H9 (cell line): ENCODE measurements at regions not wholly inside any gene's neighbourhood (a gene's known extent, or its start where the extent isn't known, plus 50 kb on each side); places are given as distances from the start of the nearest gene placed in this dataset.

ENCODE experiments used
- DNase-seq: peaks from one replicate; pipeline ENCODE4 v3.0.0-alpha.2; 2017
- H2AFZ ChIP-seq: one replicate; pipeline ENCODE4 v1.6.1; 2013; ENCODE audit warnings: mild to moderate bottlenecking, low read length, control low read depth, moderate library complexity
- H2AK5ac ChIP-seq: 2 replicates; pipeline ENCODE4 v1.6.1; 2013; ENCODE audit warnings: low read length, control low read depth, mixed read lengths; ENCODE audit not compliant: insufficient read length
- H2BK120ac ChIP-seq: one replicate; pipeline ENCODE4 v1.6.1; 2013; ENCODE audit warnings: low read depth, mild to moderate bottlenecking, low read length, control low read depth, inconsistent platforms; ENCODE audit not compliant: poor library complexity, severe bottlenecking
- H2BK12ac ChIP-seq: 2 replicates; pipeline ENCODE4 v1.6.1; 2013; ENCODE audit warnings: low read length, control low read depth, mixed read lengths, low read depth; ENCODE audit not compliant: insufficient read length
- H2BK15ac ChIP-seq: 2 replicates; pipeline ENCODE4 v1.6.1; 2013; ENCODE audit warnings: low read depth, low read length, control low read depth
- H2BK20ac ChIP-seq: one replicate; pipeline ENCODE4 v1.6.1; 2013; ENCODE audit warnings: low read depth, mild to moderate bottlenecking, low read length, control low read depth, inconsistent platforms; ENCODE audit not compliant: poor library complexity, severe bottlenecking
- H2BK5ac ChIP-seq: 2 replicates; pipeline ENCODE4 v1.6.1; 2013; ENCODE audit warnings: low read length, control low read depth, mixed read lengths; ENCODE audit not compliant: insufficient read length
- H3K14ac ChIP-seq: 2 replicates; pipeline ENCODE4 v1.6.1; 2013; ENCODE audit warnings: low read length, control low read depth; ENCODE audit not compliant: insufficient read depth
- H3K18ac ChIP-seq: 2 replicates; pipeline ENCODE4 v1.6.1; 2013; ENCODE audit warnings: low read depth, mild to moderate bottlenecking, mixed read lengths, low read length, control low read depth; ENCODE audit not compliant: insufficient read length
- H3K23ac ChIP-seq: 2 replicates; pipeline ENCODE4 v1.6.1; 2013; ENCODE audit warnings: low read length, control low read depth, mixed read lengths, low read depth; ENCODE audit not compliant: insufficient read length
- H3K23me2 ChIP-seq: 2 replicates; pipeline ENCODE4 v1.6.1; 2013; ENCODE audit warnings: low read depth, mild to moderate bottlenecking, mixed read lengths, low read length, control low read depth; ENCODE audit not compliant: insufficient read length, poor library complexity, severe bottlenecking
- H3K27ac ChIP-seq: 2 replicates; pipeline ENCODE4 v1.5.1; 2013; ENCODE audit warnings: low read length, control low read depth, mixed read lengths, low read depth; ENCODE audit not compliant: insufficient read length
- H3K27me3 ChIP-seq: 2 replicates; pipeline ENCODE4 v1.6.1; 2013; ENCODE audit warnings: low read length, control low read depth, inconsistent platforms; ENCODE audit not compliant: insufficient read depth
- H3K4ac ChIP-seq: 2 replicates; pipeline ENCODE4 v1.6.1; 2013; ENCODE audit warnings: low read depth, mild to moderate bottlenecking, control low read depth, inconsistent platforms, low read length, moderate library complexity
- H3K4me1 ChIP-seq: 2 replicates; pipeline ENCODE4 v1.6.1; 2013; ENCODE audit warnings: low read length, control low read depth, inconsistent platforms; ENCODE audit not compliant: insufficient read depth
- H3K4me2 ChIP-seq: 2 replicates; pipeline ENCODE4 v1.6.1; 2013; ENCODE audit warnings: low read length, control low read depth, mixed read lengths; ENCODE audit not compliant: insufficient read length, insufficient read depth
- H3K56ac ChIP-seq: 2 replicates; pipeline ENCODE4 v1.6.1; 2013; ENCODE audit warnings: low read depth, mild to moderate bottlenecking, mixed read lengths, low read length, control low read depth; ENCODE audit not compliant: insufficient read length
- H3K79me1 ChIP-seq: 2 replicates; pipeline ENCODE4 v1.6.1; 2013; ENCODE audit warnings: low read depth, mild to moderate bottlenecking, moderate library complexity, low read length, control low read depth, inconsistent platforms; ENCODE audit not compliant: insufficient read depth, poor library complexity, severe bottlenecking
- H3K79me2 ChIP-seq: 2 replicates; pipeline ENCODE4 v1.6.1; 2013; ENCODE audit warnings: low read length, control low read depth, inconsistent platforms; ENCODE audit not compliant: insufficient read depth
- H3K9ac ChIP-seq: 2 replicates; pipeline ENCODE4 v1.6.1; 2013; ENCODE audit warnings: low read length, control low read depth, mixed read lengths; ENCODE audit not compliant: insufficient read length; ENCODE audit errors: extremely low read depth
- H3K9me3 ChIP-seq: one replicate; pipeline ENCODE4 v1.6.1; 2013; ENCODE audit warnings: low read depth, low read length, inconsistent platforms; ENCODE audit not compliant: control insufficient read depth
- H3T11ph ChIP-seq: one replicate; pipeline ENCODE4 v1.6.1; 2013; ENCODE audit warnings: mild to moderate bottlenecking, low read length, control low read depth, inconsistent platforms
- H4K20me1 ChIP-seq: one replicate; pipeline ENCODE4 v1.6.1; 2013; ENCODE audit not compliant: control insufficient read depth, insufficient read length, insufficient read depth
- H4K5ac ChIP-seq: 2 replicates; pipeline ENCODE4 v1.6.1; 2013; ENCODE audit warnings: low read depth, mild to moderate bottlenecking, mixed read lengths, low read length, control low read depth; ENCODE audit not compliant: insufficient read length
- H4K8ac ChIP-seq: replicated peaks from 2 replicates; pipeline ENCODE4 v1.6.1; 2013; ENCODE audit warnings: low read length, control low read depth, mixed read lengths, low read depth; ENCODE audit not compliant: insufficient read length
- H4K91ac ChIP-seq: 2 replicates; pipeline ENCODE4 v1.6.1; 2013; ENCODE audit warnings: low read depth, mild to moderate bottlenecking, moderate library complexity, mixed read lengths, low read length, control low read depth; ENCODE audit not compliant: insufficient read length
- H3K27ac Mint-ChIP-seq, 3 experiments: 2 replicates in 2 of 3; 3 replicates in 1 of 3; pipeline ENCODE4 v1.8.0; 2020 to 2021; ENCODE audit warnings: mixed read lengths in 3 of 3, mild to moderate bottlenecking in 1 of 3, moderate library complexity in 1 of 3
- H3K27me3 Mint-ChIP-seq: 2 replicates; pipeline ENCODE4 v1.8.0; 2021; ENCODE audit warnings: low read depth, mild to moderate bottlenecking, moderate library complexity, mixed read lengths
- H3K36me3 Mint-ChIP-seq, 3 experiments: 2 replicates in 2 of 3; 3 replicates in 1 of 3; pipeline ENCODE4 v1.8.0; 2020 to 2021; ENCODE audit warnings: low read depth in 3 of 3, mixed read lengths in 3 of 3; ENCODE audit not compliant: insufficient read depth in 1 of 3
- H3K4me1 Mint-ChIP-seq, 2 experiments: 2 replicates each; pipeline ENCODE4 v1.8.0; 2020; ENCODE audit warnings: mixed read lengths in 2 of 2
- H3K4me3 Mint-ChIP-seq, 2 experiments: 2 replicates in 1 of 2; 3 replicates in 1 of 2; pipeline ENCODE4 v1.8.0; 2020 to 2021; ENCODE audit warnings: mild to moderate bottlenecking in 2 of 2, mixed read lengths in 2 of 2, moderate library complexity in 1 of 2
- H3K9me3 Mint-ChIP-seq, 2 experiments: 2 replicates in 1 of 2; 3 replicates in 1 of 2; pipeline ENCODE4 v1.8.0; 2020; ENCODE audit warnings: mild to moderate bottlenecking in 2 of 2, mixed read lengths in 2 of 2, moderate library complexity in 1 of 2
- TF ChIP-seq, protein P1 (sequence below): fragments of 200-600 bp; sonication (generic); conservative IDR thresholded peaks from 3 replicates; pipeline ENCODE4 v1.8.0; 2021; ENCODE audit warnings: antibody characterized with exemption, mild to moderate bottlenecking

DNA sequence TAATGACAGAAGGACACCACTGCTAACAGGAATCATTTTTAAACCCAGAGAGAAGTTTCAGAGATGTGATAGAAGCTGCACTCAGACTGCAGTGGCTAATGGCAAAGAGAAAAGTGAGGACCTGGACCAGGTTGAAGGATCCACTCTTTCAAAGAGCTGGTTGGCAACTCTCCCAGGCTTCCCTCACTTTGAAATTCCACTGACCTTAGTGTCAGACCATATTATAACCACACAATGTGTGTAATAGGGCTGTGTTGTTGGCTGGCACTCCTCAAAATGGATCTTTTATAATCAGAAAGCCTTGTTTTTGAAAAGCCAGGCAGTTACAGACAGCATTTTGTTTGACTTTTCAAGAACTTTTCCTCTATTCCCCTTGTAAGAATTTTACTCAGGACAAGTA is 280.7 kb downstream of the PRELID2 start:
- Histone ChIP-seq H2BK15ac (no peak overlapping the region), H2BK120ac (no peak overlapping the region), H2AFZ (no peak overlapping the region), H3K4me1 (no peaks in the 10 kb centered on the region), H3K79me1 (no peaks in the 10 kb centered on the region), H2BK5ac (no peak overlapping the region), H4K8ac (no peak overlapping the region), H3K9ac (no peak overlapping the region), H3K79me2 (no peaks in the 10 kb centered on the region), H3K27me3 (no peaks in the 10 kb centered on the region), H3T11ph (no peak overlapping the region), H2AK5ac (no peak overlapping the region), H2BK20ac (no peak overlapping the region), H3K23me2 (no peaks in the 10 kb centered on the region), H3K4me2 (no peak overlapping the region), H3K23ac (no peak overlapping the region), H3K4ac (no peak overlapping the region), H3K18ac (no peak overlapping the region), H2BK12ac (no peak overlapping the region), H3K9me3 (no peaks in the 10 kb centered on the region), H4K5ac (no peak overlapping the region), H4K91ac (no peak overlapping the region), H3K56ac (no peak overlapping the region), H3K27ac (no peak overlapping the region), H4K20me1 (no peaks in the 10 kb centered on the region), H3K14ac (no peak overlapping the region)
- Mint-ChIP-seq H3K4me1 (peaks cover 7 to 8% of the 10 kb centered on the region in 2 experiments), H3K27ac (no peak overlapping the region), H3K9me3 (no peaks in the 10 kb centered on the region), H3K36me3 (no peaks in the 10 kb centered on the region), H3K4me3 (no peak overlapping the region), H3K27me3 (no peaks in the 10 kb centered on the region)
- TF ChIP-seq, protein P1, sequence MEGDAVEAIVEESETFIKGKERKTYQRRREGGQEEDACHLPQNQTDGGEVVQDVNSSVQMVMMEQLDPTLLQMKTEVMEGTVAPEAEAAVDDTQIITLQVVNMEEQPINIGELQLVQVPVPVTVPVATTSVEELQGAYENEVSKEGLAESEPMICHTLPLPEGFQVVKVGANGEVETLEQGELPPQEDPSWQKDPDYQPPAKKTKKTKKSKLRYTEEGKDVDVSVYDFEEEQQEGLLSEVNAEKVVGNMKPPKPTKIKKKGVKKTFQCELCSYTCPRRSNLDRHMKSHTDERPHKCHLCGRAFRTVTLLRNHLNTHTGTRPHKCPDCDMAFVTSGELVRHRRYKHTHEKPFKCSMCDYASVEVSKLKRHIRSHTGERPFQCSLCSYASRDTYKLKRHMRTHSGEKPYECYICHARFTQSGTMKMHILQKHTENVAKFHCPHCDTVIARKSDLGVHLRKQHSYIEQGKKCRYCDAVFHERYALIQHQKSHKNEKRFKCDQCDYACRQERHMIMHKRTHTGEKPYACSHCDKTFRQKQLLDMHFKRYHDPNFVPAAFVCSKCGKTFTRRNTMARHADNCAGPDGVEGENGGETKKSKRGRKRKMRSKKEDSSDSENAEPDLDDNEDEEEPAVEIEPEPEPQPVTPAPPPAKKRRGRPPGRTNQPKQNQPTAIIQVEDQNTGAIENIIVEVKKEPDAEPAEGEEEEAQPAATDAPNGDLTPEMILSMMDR = no peak
- DNase-seq = no peak
